A549 (cell line): ENCODE measurements at regions not wholly inside any gene's neighbourhood (a gene's known extent, or its start where the extent isn't known, plus 50 kb on each side); places are given as distances from the start of the nearest gene placed in this dataset.

Experiments
- ATAC-seq, 2 experiments: fragments of 200-7000 bp in 1 of 2; fragments of >200 bp in 1 of 2; cut with Nextera tagmentation in 1 of 2; cut with Tn5 transposase in 1 of 2; 3 replicates each; pipeline versions ENCODE4 v1.8.0 to v1.9.1; 2018 to 2020; ENCODE audit warnings: mild to moderate bottlenecking in 1 of 2, moderate library complexity in 1 of 2
- CTCF ChIA-PET: fragments of 300-600 bp; sonication (Branson Sonifier 250); formaldehyde crosslinking; extraction: SDS; loops from one replicate; lab custom pipeline; 2021; ENCODE audit warnings: antibody characterized with exemption, inconsistent platforms; lab: Yijun Ruan, JAX
- POLR2A ChIA-PET: fragments of 350-600 bp; formaldehyde crosslinking; extraction: SDS; loops from one replicate; lab custom pipeline; 2021; ENCODE audit warnings: antibody characterized with exemption, inconsistent platforms; lab: Yijun Ruan, JAX
- DNase-seq, 2 experiments: peaks; one replicate each; pipeline versions ENCODE4 v3.0.0 to v3.0.0-alpha.2; 2011 to 2016; ENCODE audit warnings: low read depth in 1 of 2, low spot score in 1 of 2
- FAIRE-seq: peaks from 2 replicates; lab custom pipeline; 2011; peaks lifted over from hg19 to GRCh38; lab: Jason Lieb, UNC
- H3K27ac ChIP-seq, 2 experiments: fragments of >200 bp; sonication (Bioruptor Twin); formaldehyde crosslinking; 3 replicates each; pipeline ENCODE4 v1.5.1; 2016 to 2017
- H3K4me1 ChIP-seq: fragments of >200 bp; sonication (Bioruptor Twin); formaldehyde crosslinking; 3 replicates; pipeline ENCODE4 v1.6.1; 2016
- H3K4me2 ChIP-seq: fragments of >200 bp; sonication (Bioruptor Twin); formaldehyde crosslinking; 3 replicates; pipeline ENCODE4 v1.6.1; 2016
- H3K4me3 ChIP-seq: fragments of >200 bp; sonication (Bioruptor Twin); formaldehyde crosslinking; 3 replicates; pipeline ENCODE4 v1.5.1; 2016
- H3K9me3 ChIP-seq: fragments of >200 bp; sonication (Bioruptor Twin); formaldehyde crosslinking; 3 replicates; pipeline ENCODE4 v1.6.1; 2016
- CBX2 ChIP-seq: fragments of 200-600 bp; sonication (generic); IDR thresholded peaks from 2 replicates; pipeline ENCODE4 v1.6.1; 2016; ENCODE audit warnings: low read depth, mild to moderate bottlenecking, borderline replicate concordance
- CHD4 ChIP-seq: fragments of 200-600 bp; sonication (generic); IDR thresholded peaks from 2 replicates; pipeline ENCODE4 v1.6.1; 2016; ENCODE audit warnings: antibody characterized with exemption, mild to moderate bottlenecking, borderline replicate concordance
- CTCF ChIP-seq: fragments of >200 bp; sonication (Bioruptor Twin); formaldehyde crosslinking; IDR thresholded peaks from 3 replicates; pipeline ENCODE4 v1.5.1; 2016
- E2F6 ChIP-seq: IDR thresholded peaks from 2 replicates; pipeline ENCODE4 v1.6.1; 2012; ENCODE audit warnings: low read depth, borderline replicate concordance
- EP300 ChIP-seq, 2 experiments: fragments of >200 bp; sonication (Bioruptor Twin); formaldehyde crosslinking; IDR thresholded peaks; 2 replicates in 1 of 2; 3 replicates in 1 of 2; pipeline ENCODE4 v1.6.1; 2016 to 2017
- HEYL ChIP-seq: fragments of 250-450 bp; sonication (Bioruptor Pico); IDR thresholded peaks from 2 replicates; pipeline ENCODE4 v1.8.0; 2021; ENCODE audit warnings: mild to moderate bottlenecking, moderate library complexity
- HOXA7 ChIP-seq: fragments of 250-450 bp; sonication (Bioruptor Pico); IDR thresholded peaks from 2 replicates; pipeline ENCODE4 v1.5.0; 2020; ENCODE audit warnings: mild to moderate bottlenecking, moderate library complexity
- HOXB5 ChIP-seq: fragments of 250-450 bp; sonication (Bioruptor Pico); IDR thresholded peaks from 2 replicates; pipeline ENCODE4 v1.5.0; 2020; ENCODE audit warnings: mild to moderate bottlenecking, moderate library complexity
- JUNB ChIP-seq: fragments of >200 bp; sonication (Bioruptor Twin); formaldehyde crosslinking; IDR thresholded peaks from 2 replicates; pipeline ENCODE4 v1.6.1; 2016
- KDM1A ChIP-seq: fragments of 200-600 bp; sonication (generic); IDR thresholded peaks from 2 replicates; pipeline ENCODE4 v1.6.1; 2016; ENCODE audit warnings: low read depth, mild to moderate bottlenecking
- MAZ ChIP-seq: fragments of 150-350 bp; IDR thresholded peaks from 2 replicates; pipeline ENCODE4 v1.6.1; 2014; ENCODE audit warnings: antibody characterized with exemption, low read depth, low read length, borderline replicate concordance
- NFE2L2 ChIP-seq: fragments of 150-350 bp; conservative IDR thresholded peaks from 2 replicates; pipeline ENCODE4 v1.6.1; 2014; ENCODE audit warnings: low read length
- NPAS2 ChIP-seq: fragments of 250-450 bp; sonication (Bioruptor Pico); IDR thresholded peaks from 2 replicates; pipeline ENCODE4 v1.8.0; 2022; ENCODE audit warnings: mild to moderate bottlenecking, moderate library complexity, borderline replicate concordance
- POLR2AphosphoS2 ChIP-seq: conservative IDR thresholded peaks from 2 replicates; pipeline ENCODE4 v1.6.1; 2012; ENCODE audit warnings: low read length, improper control_type of control experiment, inconsistent platforms
- RARB ChIP-seq: fragments of 250-450 bp; sonication (Bioruptor Pico); IDR thresholded peaks from 2 replicates; pipeline ENCODE4 v1.8.0; 2021; ENCODE audit warnings: mild to moderate bottlenecking, moderate library complexity
- RFX5 ChIP-seq: fragments of 450-650 bp; IDR thresholded peaks from 2 replicates; pipeline ENCODE4 v1.7.1; 2014; ENCODE audit warnings: antibody characterized with exemption, mild to moderate bottlenecking, moderate library complexity
- RNF2 ChIP-seq: fragments of 200-600 bp; sonication (generic); IDR thresholded peaks from 2 replicates; pipeline ENCODE4 v1.6.1; 2016; ENCODE audit warnings: low read depth, mild to moderate bottlenecking, antibody characterized with exemption, moderate library complexity, borderline replicate concordance
- SREBF2 ChIP-seq: fragments of 450-650 bp; IDR thresholded peaks from 2 replicates; pipeline ENCODE4 v1.6.1; 2014; ENCODE audit warnings: mild to moderate bottlenecking, moderate library complexity
- TFCP2L1 ChIP-seq: fragments of 250-450 bp; sonication (Bioruptor Pico); IDR thresholded peaks from 2 replicates; pipeline ENCODE4 v1.5.0; 2021; ENCODE audit warnings: mild to moderate bottlenecking
- USF2 ChIP-seq: fragments of 450-650 bp; IDR thresholded peaks from 2 replicates; pipeline ENCODE4 v1.6.1; 2014; ENCODE audit warnings: antibody characterized with exemption
- ZC3H11A ChIP-seq: fragments of 450-650 bp; IDR thresholded peaks from 2 replicates; pipeline ENCODE4 v1.6.1; 2014; ENCODE audit warnings: antibody characterized with exemption, mild to moderate bottlenecking
- WGBS: methylation state at CpG from one replicate; pipeline ENCODE4 v1.1.6; 2017; ENCODE audit errors: missing lambda C conversion rate; 5-methylcytosine and 5-hydroxymethylcytosine counted together

- no peaks in the 10 kb centered on the region for H3K4me1 ChIP-seq
- no peak overlapping the region for H3K4me2 ChIP-seq
- CTCF ChIA-PET, result interaction anchor here (0.6 to 1.5 kb wide), 3 partner anchors 25 to 44 kb away, joined by 3 to 4 read pairs (median 4); no protein-coding TSS in a partner anchor
- WGBS, result 14% methylated on average over 1 of the region's 1 CpG
- H3K9me3 ChIP-seq, result no peaks in the 10 kb centered on the region
- no peak overlapping the region for H3K27ac ChIP-seq
- ATAC-seq, result no peak
- TF ChIP-seq RNF2 (no peak), CTCF (no peak), ZC3H11A (no peak), JUNB (no peak), NFE2L2 (no peak), KDM1A (no peak), RFX5 (no peak), HOXA7 (CRISPR knock-in tag) (no peak), CHD4 (no peak), MAZ (no peak), EP300 (IDR thresholded peaks at IDR 0.05) (no peak), SREBF2 (no peak), CBX2 (no peak), USF2 (no peak)
- H3K4me3 ChIP-seq, result no peak overlapping the region
- FAIRE-seq, result no peak
- POLR2A ChIA-PET, result no interaction called here
- DNase-seq, result no peak
These were observed 87.4 kb downstream of the SLC4A3 start for GRCh38 chr2:219714681-219715400.

- Histone ChIP-seq H3K4me1 (no peaks in the 10 kb centered on the region), H3K27ac (no peak overlapping the region), H3K9me3 (no peaks in the 10 kb centered on the region), H3K4me3 (no peak overlapping the region), H3K4me2 (no peak overlapping the region)
- 21% methylated on average over 3 of the region's 3 CpGs for WGBS
- FAIRE-seq (no peak), DNase-seq (no peak), ATAC-seq (no peak)
- POLR2A ChIA-PET, result no interaction called here
- TF ChIP-seq MAZ (no peak), CTCF (no peak), E2F6 (no peak), RFX5 (no peak), HOXB5 (CRISPR knock-in tag) (no peak), USF2 (no peak), NPAS2 (CRISPR knock-in tag) (no peak), TFCP2L1 (CRISPR knock-in tag) (no peak), POLR2AphosphoS2 (no peak), RARB (CRISPR knock-in tag) (no peak), HEYL (CRISPR knock-in tag) (no peak)
- CTCF ChIA-PET, result no interaction called here
These were observed 90.6 kb downstream of the SLC4A3 start for GRCh38 chr2:219718066-219718465.
